ENCODE measurements at regions not wholly inside any gene's neighbourhood (a gene's known extent, or its start where the extent isn't known, plus 50 kb on each side); places are given as distances from the start of the nearest gene placed in this dataset.

DNA sequence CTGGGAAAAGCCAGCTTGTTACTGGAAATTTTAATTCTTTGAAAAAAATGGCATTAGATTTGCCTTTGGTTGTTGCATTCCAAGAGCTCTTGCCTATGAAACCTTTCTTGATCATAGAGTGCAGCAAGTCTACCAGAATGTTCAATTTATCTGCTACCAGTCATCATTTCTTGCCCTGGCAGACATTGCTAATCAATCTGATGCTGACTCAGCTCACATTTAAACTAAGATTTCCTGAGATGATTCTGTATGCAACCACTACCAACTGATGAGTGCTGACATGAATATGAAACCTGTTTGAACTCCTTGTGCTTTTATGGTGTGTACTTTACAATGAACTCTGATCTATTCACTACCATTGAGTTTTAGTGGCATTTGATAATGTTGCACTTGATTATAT is 166.5 kb upstream of the SALL1 start:
- no peak for TF ChIP-seq CTCF (IDR thresholded peaks at IDR 0.05)
- H3K27ac ChIP-seq = no peak overlapping the region

GRCh38 chr16:51313198-51313597 is 162.1 kb upstream of the SALL1 start:
- Histone ChIP-seq H3K4me3 (no peak overlapping the region), H3K27ac (no peak overlapping the region)
- DNase-seq (ENCODE audit: low spot score) = no peak
- no peak for TF ChIP-seq CTCF (IDR thresholded peaks at IDR 0.05)

More for the DNA sequence above, 166.5 kb upstream of the SALL1 start:
- DNase-seq (ENCODE audit: low spot score) = no peak
- H3K4me3 ChIP-seq = no peak overlapping the region

DNA sequence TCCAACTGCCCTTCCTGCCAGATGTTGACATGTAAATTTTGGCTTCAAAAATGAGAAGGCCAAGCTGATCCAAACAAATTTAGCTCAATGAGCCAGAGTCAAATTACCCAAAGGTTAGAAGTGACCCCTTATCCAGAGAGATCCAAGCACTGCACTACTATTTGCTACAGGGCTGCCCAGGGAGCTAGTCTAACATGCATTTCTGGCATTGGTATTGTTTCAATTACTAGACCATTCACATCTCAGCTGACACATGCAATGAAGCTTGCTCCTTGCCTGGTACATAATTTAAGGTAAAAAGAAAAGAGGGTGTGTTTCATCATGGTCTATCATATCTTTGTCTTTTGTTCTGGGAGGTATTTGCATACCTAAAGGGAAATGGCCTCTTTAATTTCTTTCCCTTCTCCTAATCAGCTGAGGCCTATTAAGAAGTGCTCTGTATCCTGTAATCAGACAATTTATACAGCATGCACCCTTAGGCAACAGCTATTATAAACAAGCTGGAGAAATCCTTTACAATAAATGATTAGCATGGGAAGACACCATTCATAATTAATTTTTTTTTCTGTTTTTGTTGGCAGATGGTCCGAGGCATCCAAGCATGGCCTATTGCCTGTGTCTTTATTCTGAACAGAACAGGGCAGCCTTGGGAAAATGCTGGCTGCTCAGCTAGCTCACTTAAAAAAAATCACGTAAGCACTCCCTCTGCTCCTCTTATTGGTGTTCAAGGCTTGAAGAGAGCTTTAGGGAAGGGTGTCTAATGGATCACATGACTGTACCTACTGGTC is 161.5 kb upstream of the SALL1 start:
- DNase-seq (ENCODE audit: low spot score) = no peak
- no peak overlapping the region for H3K27ac ChIP-seq
- H3K4me3 ChIP-seq = no peak overlapping the region
- no peak for TF ChIP-seq CTCF (IDR thresholded peaks at IDR 0.05)

- no peak for DNase-seq (ENCODE audit: low spot score)
- no peak for TF ChIP-seq CTCF (IDR thresholded peaks at IDR 0.05)
- no peak overlapping the region for H3K27ac ChIP-seq
- no peak overlapping the region for H3K4me3 ChIP-seq
Measured at GRCh38 chr16:51310159-51310558, 159.1 kb upstream of the SALL1 start.

DNA sequence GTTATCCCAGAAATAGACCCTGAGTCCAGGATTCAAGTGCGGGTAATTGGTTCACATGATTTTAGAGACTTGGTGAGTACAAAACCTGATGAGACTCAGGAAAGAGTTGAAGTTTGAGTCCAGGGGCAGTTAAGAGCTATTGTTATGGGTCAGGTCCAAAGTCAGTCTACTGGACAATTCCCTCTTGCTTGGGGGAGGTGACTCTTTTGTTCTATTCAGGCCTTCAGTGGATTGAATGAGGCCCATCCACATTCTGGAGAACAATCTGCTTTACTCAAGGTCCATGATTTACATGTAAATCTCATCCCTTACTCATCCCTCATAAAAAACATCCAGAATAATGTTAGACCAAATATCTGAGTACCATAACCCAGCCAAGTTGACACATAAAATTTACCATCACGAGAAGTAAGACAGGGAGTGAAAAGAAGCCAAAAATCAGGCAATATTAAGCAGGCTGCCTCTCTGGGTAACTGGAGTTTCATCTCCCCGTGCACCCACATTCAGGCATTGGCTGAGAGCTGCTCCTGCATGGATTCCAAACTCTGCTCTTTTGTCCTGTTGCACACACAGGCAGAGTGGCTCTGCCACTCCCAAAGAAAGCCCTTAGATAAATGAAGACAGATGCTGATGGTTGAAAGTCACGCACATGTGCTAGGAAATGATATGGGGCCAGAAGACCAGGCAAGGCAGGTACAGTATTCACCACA is 156.0 kb upstream of the SALL1 start:
- no peak overlapping the region for H3K4me3 ChIP-seq
- no peak for DNase-seq (ENCODE audit: low spot score)
- H3K27ac ChIP-seq = no peak overlapping the region
- TF ChIP-seq CTCF (IDR thresholded peaks at IDR 0.05) = no peak

GRCh38 chr16:51306116-51306515 is 155.0 kb upstream of the SALL1 start:
- DNase-seq (ENCODE audit: low spot score) = no peak
- TF ChIP-seq CTCF (IDR thresholded peaks at IDR 0.05) = no peak
- no peak overlapping the region for H3K4me3 ChIP-seq
- no peak overlapping the region for H3K27ac ChIP-seq

DNA sequence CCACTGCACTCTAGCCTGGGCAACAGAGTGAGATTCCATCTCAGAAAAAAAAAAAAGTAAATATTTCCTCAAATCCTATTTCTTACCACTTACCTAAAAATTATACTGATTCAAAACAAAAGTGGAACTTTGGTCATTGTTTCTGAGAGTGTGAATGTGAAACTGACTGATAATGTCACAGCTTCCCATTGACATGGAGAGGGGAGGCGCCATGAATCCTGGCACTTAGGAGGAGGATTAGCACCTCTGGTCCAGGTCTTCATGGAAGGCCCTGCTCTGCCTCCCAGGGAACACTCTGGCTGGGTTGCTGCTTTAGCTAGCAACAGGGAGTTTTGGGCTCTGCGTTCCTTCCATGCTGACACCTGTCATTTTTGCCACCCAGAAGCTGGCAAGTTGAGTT is 154.3 kb upstream of the SALL1 start:
- Histone ChIP-seq H3K4me3 (no peak overlapping the region), H3K27ac (no peak overlapping the region)
- no peak for DNase-seq (ENCODE audit: low spot score)
- TF ChIP-seq CTCF (IDR thresholded peaks at IDR 0.05) = no peak
